NCI-H526 (cell line): ENCODE measurements at regions not wholly inside any gene's neighbourhood (a gene's known extent, or its start where the extent isn't known, plus 50 kb on each side); places are given as distances from the start of the nearest gene placed in this dataset.

Experiments used
- DNase-seq, 2 experiments: peaks; one replicate each; lab custom pipeline; 2025; lab: John Stamatoyannopoulos, UW

- no peak for DNase-seq
These were observed 376.7 kb downstream of the DNAH5 start for GRCh38 chr5:13567819-13568218.

- peak in 1 of 2 experiments; percentile 7 for DNase-seq
These were observed 377.6 kb downstream of the DNAH5 start for GRCh38 chr5:13566871-13567339.

DNA sequence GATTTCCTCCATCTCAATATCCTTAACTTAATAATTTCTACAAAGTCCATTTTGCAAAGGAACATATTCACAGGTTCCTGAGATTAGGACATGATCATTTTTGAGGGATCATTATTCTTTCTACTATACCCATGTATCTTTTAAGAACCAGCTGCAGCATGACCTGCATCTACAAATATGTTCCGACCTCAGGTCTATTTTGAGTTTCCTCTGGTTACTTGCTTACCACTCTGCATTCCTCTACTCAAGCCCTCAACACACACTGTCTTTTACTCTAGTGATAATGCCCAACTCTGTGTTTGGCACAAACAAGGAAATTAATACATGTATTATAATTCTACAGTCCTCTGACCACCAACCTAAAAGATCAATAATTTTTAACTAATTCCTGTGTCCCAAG is 386.1 kb downstream of the DNAH5 start:
- DNase-seq: no peak

DNA sequence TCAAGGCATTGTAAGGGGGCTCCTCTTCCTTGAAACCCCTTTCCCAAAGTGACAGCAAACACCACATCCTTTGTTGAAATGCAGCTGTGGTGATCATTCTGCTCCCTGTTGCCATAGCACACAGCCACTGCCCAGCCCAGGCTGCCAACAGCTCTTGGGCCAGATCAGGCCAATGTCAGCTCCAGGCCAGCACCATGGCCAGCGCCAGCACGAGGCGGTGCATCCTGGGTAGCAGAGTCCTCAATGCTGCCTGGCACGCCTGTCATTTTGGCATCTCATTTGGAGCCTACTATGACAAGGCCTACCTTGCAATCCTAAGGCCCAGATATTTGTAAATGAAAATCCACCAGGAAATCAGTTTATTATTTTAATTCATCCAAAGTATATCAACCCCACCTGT is 390.6 kb downstream of the DNAH5 start:
- DNase-seq: no peak

GRCh38 chr5:13552361-13552760 is 392.1 kb downstream of the DNAH5 start:
- DNase-seq: no peak

DNA sequence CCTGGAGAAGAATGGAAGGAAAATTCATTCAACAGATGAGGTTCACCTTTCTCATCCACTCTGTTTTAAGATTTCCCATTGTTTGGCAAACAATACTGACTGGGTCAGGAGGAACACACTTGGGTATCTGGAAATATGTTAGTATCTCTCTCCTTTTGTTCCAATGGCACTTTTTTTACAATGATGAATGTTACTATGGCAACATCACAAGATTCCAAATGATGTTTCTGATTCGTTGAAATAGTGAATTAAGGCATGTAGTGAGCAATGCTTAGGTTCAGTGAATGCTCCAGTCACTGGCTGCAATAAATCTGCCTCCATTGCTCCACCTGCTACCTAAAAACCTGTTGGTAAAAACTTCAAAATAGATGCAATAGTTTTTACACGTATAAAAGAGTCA is 392.8 kb downstream of the DNAH5 start:
- no peak for DNase-seq

DNA sequence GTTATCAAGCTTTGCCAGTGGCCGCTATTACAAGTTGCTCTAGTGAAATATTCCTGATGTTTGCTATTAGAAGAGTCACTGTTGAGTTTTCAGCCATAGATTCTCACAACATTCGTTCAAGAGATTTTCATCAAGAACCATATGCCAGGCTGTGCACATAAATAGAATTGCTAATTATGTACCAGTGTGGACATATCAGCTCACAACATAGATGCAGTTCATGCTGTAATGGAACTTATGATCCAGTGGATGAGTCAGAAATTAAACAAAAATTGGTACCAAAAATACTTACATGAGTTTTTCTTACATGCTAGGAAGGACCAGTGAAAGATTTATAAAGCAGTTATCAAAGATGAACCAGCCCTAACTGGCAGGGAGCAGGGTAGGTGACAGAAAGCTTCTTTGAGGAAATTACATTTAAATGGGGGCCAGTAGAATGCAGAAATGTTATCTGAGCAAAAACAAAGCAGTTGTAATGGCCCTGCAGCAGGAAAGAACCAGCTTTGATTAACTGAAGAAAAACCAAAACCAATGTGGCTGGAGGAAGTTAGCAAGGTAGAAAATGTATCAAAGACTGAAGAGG is 404.2 kb downstream of the DNAH5 start:
- DNase-seq: no peak

GRCh38 chr5:13536933-13537332 is 407.6 kb downstream of the DNAH5 start:
- DNase-seq: no peak

DNA sequence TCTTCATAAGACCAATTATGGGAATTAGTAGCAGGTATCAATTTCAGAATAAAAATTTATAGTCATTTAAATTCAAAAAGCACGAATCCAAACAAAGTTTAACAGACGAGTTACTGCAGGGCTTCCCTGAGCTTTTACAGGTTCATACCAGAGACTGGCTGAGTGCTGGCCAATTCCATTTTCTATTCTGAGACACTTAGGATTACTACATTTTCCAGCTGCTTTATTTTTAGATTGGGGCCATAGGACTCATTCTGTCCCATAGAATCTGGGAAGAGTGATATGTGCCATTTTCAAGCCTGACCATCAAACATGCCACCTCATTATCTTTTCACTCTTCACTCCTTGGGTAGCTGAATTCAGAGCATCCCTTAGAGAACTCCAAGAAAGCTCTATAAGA is 410.7 kb downstream of the DNAH5 start:
- no peak for DNase-seq

DNA sequence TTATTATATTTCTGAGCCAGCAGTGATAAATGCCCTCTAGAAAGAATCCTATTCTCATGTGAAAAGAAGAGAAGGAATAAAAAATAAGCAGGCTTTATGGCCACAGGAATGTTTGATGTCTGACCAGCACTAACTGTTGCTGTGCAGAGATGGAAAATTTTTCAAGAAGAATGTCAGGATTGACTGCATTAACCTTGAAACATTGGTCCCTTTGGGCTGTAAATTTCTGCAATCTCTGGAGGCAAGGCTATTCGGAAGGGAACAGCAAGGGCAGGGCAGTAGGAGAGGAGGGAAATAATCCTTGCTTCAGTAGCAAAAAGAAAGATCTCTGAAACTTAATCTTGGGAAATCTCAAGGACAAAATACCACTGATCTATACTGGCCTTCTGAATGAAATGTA is 415.2 kb downstream of the DNAH5 start:
- DNase-seq: no peak

- no peak for DNase-seq
These were observed 419.6 kb downstream of the DNAH5 start for GRCh38 chr5:13524936-13525335.

DNA sequence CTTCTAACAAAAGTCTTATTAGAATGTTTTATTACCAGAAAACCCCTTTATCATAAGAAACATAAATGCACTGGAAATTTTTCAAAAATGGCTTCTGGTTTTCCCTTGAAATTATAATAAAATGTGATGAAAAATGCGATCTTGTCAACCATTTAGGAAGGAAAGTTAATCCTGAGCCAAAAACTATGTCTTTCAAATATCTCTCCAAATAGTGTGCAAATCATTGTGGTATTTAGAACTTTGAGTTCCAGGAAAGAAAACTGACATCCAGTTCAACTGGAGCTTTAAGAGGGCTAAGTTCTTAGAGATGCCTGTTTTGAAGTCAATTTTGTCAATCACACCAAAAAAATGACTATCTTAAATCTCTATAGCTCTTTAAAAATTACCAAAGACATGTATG is 425.4 kb downstream of the DNAH5 start:
- DNase-seq: no peak

- DNase-seq: no peak
These were observed 428.3 kb downstream of the DNAH5 start for GRCh38 chr5:13516195-13516594.

DNA sequence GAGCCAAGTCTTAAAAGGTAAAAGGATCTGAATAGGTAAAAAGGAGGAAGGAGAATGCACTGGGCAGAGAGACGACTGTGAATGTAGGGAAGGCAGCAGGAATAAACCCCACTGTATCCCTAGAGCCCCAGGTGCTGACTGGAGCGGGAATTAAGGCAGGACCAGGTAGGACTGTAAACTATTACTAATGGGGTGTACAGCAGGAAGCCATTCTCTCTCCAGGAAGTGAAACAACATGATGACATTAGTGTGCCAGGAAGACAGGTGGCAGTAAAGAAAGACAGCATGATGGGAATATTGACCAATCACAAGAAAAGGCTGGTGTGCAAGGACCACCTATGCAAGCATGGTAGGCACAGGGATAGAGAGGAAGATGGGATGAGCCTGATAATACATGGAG is 433.0 kb downstream of the DNAH5 start:
- DNase-seq: no peak

DNA sequence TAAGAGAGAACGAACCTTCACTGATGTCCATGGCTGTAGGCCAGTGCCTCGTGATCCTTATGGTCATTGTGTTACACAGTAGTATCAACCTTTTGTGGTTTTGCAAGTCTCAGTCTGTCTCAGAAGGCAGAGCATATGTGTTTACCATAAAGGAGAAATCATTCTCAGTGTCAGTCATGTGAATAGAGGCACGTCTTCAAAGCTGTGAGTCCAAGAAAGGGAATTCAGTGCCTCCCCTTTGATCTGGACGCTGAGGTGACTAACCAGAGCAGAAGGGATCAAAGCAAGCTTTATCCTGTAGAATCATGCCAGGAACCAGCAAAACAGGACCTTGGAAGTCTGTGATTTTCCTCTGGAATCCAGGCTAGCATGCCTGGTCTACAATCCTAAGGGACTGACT is 433.9 kb downstream of the DNAH5 start:
- no peak for DNase-seq

- DNase-seq: no peak
These were observed 435.9 kb downstream of the DNAH5 start for GRCh38 chr5:13508559-13508958.

GRCh38 chr5:13505326-13505725 is 439.2 kb downstream of the DNAH5 start:
- no peak for DNase-seq

DNA sequence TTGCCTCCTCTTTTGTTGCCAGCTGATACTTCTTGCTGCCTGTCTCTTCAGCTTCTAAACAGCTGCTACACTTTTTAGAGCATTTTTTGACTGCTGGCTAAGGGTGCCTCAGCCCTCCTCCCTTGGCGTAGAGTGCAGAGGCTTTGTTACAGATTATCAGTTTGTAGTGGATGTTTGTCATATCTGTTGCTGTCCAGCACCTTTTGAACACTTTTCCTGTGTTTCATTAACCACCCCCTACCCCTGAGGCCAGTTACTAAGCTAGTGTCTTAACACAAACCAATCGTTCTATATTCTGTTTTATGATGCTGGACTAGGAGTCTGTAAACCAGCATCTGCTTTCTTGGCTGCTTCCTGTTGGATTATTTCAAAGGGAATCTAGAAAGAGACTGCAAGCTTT is 441.5 kb downstream of the DNAH5 start:
- DNase-seq: no peak

DNA sequence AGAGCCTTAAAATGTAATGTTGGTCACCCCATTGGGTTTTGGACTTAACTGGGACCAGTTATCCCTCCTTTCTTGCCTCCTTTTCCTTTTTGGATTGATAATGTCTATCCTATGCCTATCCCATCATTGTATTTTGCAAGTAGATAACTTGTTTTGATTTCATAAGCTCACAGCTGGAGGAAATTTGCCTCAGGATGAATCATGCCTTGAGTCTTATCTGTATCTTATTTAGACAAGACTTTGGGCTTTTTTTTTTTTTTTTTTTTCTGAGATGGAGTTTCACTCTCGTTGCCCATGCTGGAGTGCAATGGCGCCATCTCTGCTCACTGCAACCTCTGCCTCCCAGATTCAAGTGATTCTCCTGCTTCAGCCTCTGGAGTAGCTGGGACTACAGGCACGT is 443.3 kb downstream of the DNAH5 start:
- DNase-seq: no peak

DNA sequence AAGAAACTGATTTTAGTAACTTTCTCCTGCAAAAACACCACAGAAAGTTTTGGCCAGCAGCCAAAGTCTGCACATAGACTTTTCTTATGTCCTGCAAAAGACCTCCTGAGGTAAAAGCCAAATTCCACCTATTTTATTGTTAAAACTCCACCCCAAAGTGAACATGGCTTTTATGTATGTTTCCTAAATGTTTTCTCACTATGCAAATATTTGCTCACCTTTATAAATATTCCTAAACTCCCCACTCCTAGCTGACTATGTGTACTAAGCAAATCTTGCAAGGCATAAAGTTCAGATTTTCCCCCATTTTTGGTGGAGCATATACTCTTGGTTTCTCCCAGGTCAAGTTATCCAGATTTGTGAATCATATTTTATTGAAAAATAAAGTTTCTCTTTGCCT is 446.2 kb downstream of the DNAH5 start:
- no peak for DNase-seq

GRCh38 chr5:13488254-13488931 is 456.1 kb downstream of the DNAH5 start:
- no peak for DNase-seq

GRCh38 chr5:13480834-13481233 is 463.7 kb downstream of the DNAH5 start:
- DNase-seq: peak; percentile 91 to 95

DNA sequence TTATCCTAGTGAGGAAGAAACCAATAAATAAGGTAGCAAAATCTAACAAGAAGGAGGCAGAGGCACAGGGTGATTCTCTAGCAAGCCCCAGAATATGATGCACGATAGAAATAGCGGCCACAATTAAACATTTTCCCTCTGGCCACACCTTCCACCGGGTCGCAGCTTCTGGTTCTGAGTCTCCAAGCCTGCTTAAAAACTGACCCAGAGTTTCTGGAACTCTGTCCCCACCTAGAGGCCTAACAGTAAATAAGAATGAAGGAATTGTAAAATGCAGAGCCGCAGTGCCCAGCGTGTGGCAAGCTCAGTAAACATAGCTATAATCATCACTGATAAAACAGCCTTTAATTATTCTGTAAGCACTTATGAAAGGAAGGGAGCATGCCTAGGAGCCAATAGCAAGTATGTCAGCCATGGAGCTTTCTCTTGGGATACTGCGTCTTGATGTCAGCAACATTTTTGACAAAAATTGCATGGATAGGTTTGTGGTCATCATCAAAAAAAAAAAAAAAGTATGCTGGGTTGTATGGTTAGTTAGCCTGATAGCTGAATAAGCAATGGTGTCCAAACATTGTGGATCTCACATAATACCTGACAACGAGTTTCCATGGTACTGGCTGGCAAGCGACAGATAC is 465.5 kb downstream of the DNAH5 start:
- peak; percentile 39 to 81 for DNase-seq
